K562 (cell line): ENCODE measurements at regions not wholly inside any gene's neighbourhood (a gene's known extent, or its start where the extent isn't known, plus 50 kb on each side); places are given as distances from the start of the nearest gene placed in this dataset.

Experiments used
- ATAC-seq: fragments of 200-7000 bp; cut with Tn5 transposase; 3 replicates; pipeline ENCODE4 v1.9.1; 2020; ENCODE audit warnings: moderate library complexity
- BruUV-seq: library from RNA; stranded (reverse); fragments of 400-500 nt; replicated peaks from 2 replicates; lab custom pipeline; 2021; lab: Mats Ljungman, UMichigan
- CTCF ChIA-PET: fragments of 300-600 bp; formaldehyde crosslinking; extraction: SDS; loops from one replicate; lab custom pipeline; 2021; ENCODE audit warnings: low intra/inter-chr PET ratio; lab: Yijun Ruan, JAX
- POLR2A ChIA-PET: fragments of 300-600, 350-650 bp; sonication (Branson Sonifier 250); formaldehyde crosslinking; extraction: SDS; loops from one replicate; lab custom pipeline; 2021; ENCODE audit warnings: antibody characterized with exemption, inconsistent platforms; lab: Yijun Ruan, JAX
- DNase-seq, 4 experiments: peaks; one replicate each; pipeline versions ENCODE4 v3.0.0 to v3.0.0-alpha.2; 2011 to 2018; ENCODE audit warnings: low spot score in 3 of 4, mixed read lengths in 3 of 4; ENCODE audit errors: extremely low read depth in 1 of 4
- FAIRE-seq: peaks from 2 replicates; lab custom pipeline; 2011; peaks lifted over from hg19 to GRCh38; lab: Jason Lieb, UNC
- H2AFZ ChIP-seq: 2 replicates; pipeline ENCODE4 v1.6.0; 2011; ENCODE audit warnings: low read depth, low read length, control low read depth, inconsistent platforms
- H3K27ac ChIP-seq: fragments of 200-600 bp; 3 replicates; pipeline ENCODE4 v1.8.0; 2011; ENCODE audit warnings: low read depth, mild to moderate bottlenecking, control low read depth, inconsistent platforms, low read length, moderate library complexity, mixed read lengths; ENCODE audit errors: extremely low read depth
- H3K27me3 ChIP-seq, 2 experiments: fragments of 300-600 bp in 1 of 2; 2 replicates in 1 of 2; 3 replicates in 1 of 2; pipeline versions ENCODE4 v1.6.0 to v1.8.0; 2011; ENCODE audit warnings: inconsistent platforms in 2 of 2, low read length in 2 of 2, mild to moderate bottlenecking in 1 of 2, mixed read lengths in 1 of 2, moderate library complexity in 1 of 2; ENCODE audit not compliant: control insufficient read depth in 2 of 2, insufficient read depth in 2 of 2
- H3K36me3 ChIP-seq: fragments of 300-600 bp; 3 replicates; pipeline ENCODE4 v1.8.0; 2011; ENCODE audit warnings: mild to moderate bottlenecking, low read length, inconsistent platforms; ENCODE audit not compliant: control insufficient read depth, insufficient read depth
- H3K4me1 ChIP-seq, 2 experiments: fragments of 200-600 bp in 1 of 2; replicated peaks in 1 of 2; 2 replicates in 1 of 2; 3 replicates in 1 of 2; pipeline versions ENCODE4 v1.5.1 to v1.8.0; 2011; ENCODE audit warnings: inconsistent platforms in 2 of 2, low read length in 2 of 2, mild to moderate bottlenecking in 1 of 2, mixed read lengths in 1 of 2, moderate library complexity in 1 of 2; ENCODE audit not compliant: control insufficient read depth in 2 of 2, insufficient read depth in 2 of 2
- H3K4me2 ChIP-seq: 2 replicates; pipeline ENCODE4 v1.6.1; 2011; ENCODE audit warnings: low read length, control low read depth, inconsistent platforms, mixed read lengths; ENCODE audit not compliant: insufficient read depth
- H3K4me3 ChIP-seq: fragments of 200-600 bp; sonication (generic), shearing (Covaris generic); 2 replicates; pipeline ENCODE4 v1.5.1; 2016; ENCODE audit warnings: control low read depth, inconsistent platforms
- H3K79me2 ChIP-seq: fragments of 200-600 bp; 3 replicates; pipeline ENCODE4 v1.8.0; 2011; ENCODE audit warnings: low read length, inconsistent platforms; ENCODE audit not compliant: control insufficient read depth, insufficient read depth
- H3K9ac ChIP-seq, 2 experiments: 2 replicates each; pipeline versions ENCODE4 v1.6.0 to v1.6.1; 2011; ENCODE audit warnings: low read depth in 2 of 2, low read length in 2 of 2, control low read depth in 1 of 2, inconsistent platforms in 1 of 2, mild to moderate bottlenecking in 1 of 2, mixed read lengths in 1 of 2; ENCODE audit not compliant: insufficient read depth in 1 of 2
- H3K9me1 ChIP-seq: one replicate; pipeline ENCODE4 v1.6.0; 2011; ENCODE audit warnings: inconsistent platforms, mild to moderate bottlenecking, low read length, moderate library complexity; ENCODE audit not compliant: control insufficient read depth, insufficient read depth
- H3K9me3 ChIP-seq: replicated peaks from 2 replicates; pipeline ENCODE4 v1.5.1; 2011; ENCODE audit warnings: low read depth, low read length, inconsistent platforms; ENCODE audit not compliant: control insufficient read depth, insufficient read depth
- H4K20me1 ChIP-seq: replicated peaks from 2 replicates; pipeline ENCODE4 v1.6.1; 2011; ENCODE audit warnings: low read length, inconsistent platforms, mixed read lengths; ENCODE audit not compliant: control insufficient read depth, insufficient read depth
- ARID3B ChIP-seq: fragments of 250-450 bp; sonication (Bioruptor Pico); IDR thresholded peaks from 2 replicates; pipeline ENCODE4 v1.4.0; 2020; ENCODE audit warnings: borderline replicate concordance
- EP400 ChIP-seq: fragments of 450-650 bp; IDR thresholded peaks from 2 replicates; pipeline ENCODE4 v1.6.1; 2017; ENCODE audit warnings: antibody characterized with exemption, mild to moderate bottlenecking, moderate library complexity
- NFIX ChIP-seq: fragments of 250-450 bp; sonication (Bioruptor Pico); IDR thresholded peaks from 2 replicates; pipeline ENCODE4 v1.4.0; 2020; ENCODE audit warnings: low read depth, mild to moderate bottlenecking, moderate library complexity
- NR4A1 ChIP-seq, 2 experiments: fragments of 250-450 bp in 1 of 2; fragments of 450-650 bp in 1 of 2; sonication (Bioruptor Pico) in 1 of 2; IDR thresholded peaks; 2 replicates each; pipeline versions ENCODE4 v1.4.0 to v1.6.1; 2016 to 2020; ENCODE audit warnings: mild to moderate bottlenecking in 2 of 2, missing compliant biosample characterization in 1 of 2, missing genetic modification characterization in 1 of 2, moderate library complexity in 1 of 2
- POLR2B ChIP-seq: fragments of 450-650 bp; IDR thresholded peaks from 2 replicates; pipeline ENCODE4 v1.6.1; 2018; ENCODE audit warnings: low read depth; ENCODE audit not compliant: partially characterized antibody
- SLC30A9 ChIP-seq: fragments of 250-450 bp; sonication (Bioruptor Pico); IDR thresholded peaks from 2 replicates; pipeline ENCODE4 v1.8.0; 2022; ENCODE audit warnings: mild to moderate bottlenecking, moderate library complexity
- XRCC5 ChIP-seq: fragments of 200-400 bp; formaldehyde crosslinking; IDR thresholded peaks from 2 replicates; pipeline ENCODE4 v1.6.1; 2017; ENCODE audit warnings: low read depth, mild to moderate bottlenecking, low read length
- ZNF124 ChIP-seq: sonication (generic); formaldehyde crosslinking; IDR thresholded peaks from 2 replicates; pipeline ENCODE4 v1.8.1; 2022; ENCODE audit warnings: missing genetic modification reagents
- ZNF436 ChIP-seq: fragments of 250-450, 450-650 bp; sonication (Bioruptor Pico); formaldehyde crosslinking; IDR thresholded peaks from 2 replicates; pipeline ENCODE4 v1.7.0; 2020; ENCODE audit warnings: mild to moderate bottlenecking
- WGBS: fragments of 100-300 bp; shearing (Covaris generic); methylation state at CpG from one replicate; pipeline ENCODE4 v1.1.6; 2016; ENCODE audit warnings: low coverage, mixed read lengths; ENCODE audit not compliant: insufficient coverage; ENCODE audit errors: missing lambda C conversion rate; 5-methylcytosine and 5-hydroxymethylcytosine counted together
- in situ Hi-C: fragments of 300-500 bp; cut with MboI; formaldehyde crosslinking; loops from 4 replicates; pipeline ENCODE4 v1.15.0; 2018; ENCODE audit warnings: inconsistent platforms, mixed read lengths
- intact Hi-C: fragments of 100-400 bp; cut with micrococcal nuclease; formaldehyde crosslinking; loops from 2 replicates; pipeline ENCODE4 v1.14.2; 2022

DNA sequence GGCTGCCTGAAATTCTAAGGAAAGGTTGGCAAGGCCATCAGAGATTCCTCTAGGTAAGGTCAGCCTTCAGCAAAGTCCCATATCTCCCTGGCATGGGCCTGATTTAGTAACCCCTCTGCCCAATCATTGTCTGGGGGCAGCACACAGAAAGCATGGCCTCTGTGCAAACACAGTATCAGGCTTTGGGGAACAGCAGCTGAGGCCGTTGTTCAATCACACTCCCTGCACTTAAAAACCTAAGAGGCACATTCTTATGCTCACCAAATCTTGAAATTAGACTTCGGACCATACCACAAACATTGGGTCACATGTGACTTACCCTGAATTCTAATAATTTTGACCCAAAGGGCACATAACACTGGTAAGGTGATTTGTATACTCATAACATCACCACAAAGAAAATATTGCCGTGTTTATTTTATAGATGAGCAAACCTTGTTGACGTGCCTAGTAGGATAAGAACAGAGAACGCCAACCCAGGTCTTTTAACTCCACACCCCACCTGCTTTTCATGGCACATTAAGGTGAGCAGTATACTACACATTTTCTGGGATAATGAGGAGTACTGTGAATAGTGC, 212.7 kb downstream of the HNMT start:
- DNase-seq (no peak), FAIRE-seq (no peak), ATAC-seq (no peak)
- Histone ChIP-seq H4K20me1 (no peaks in the 10 kb centered on the region), H3K4me1 (no peaks in the 10 kb centered on the region), H3K27me3 (no peaks in the 10 kb centered on the region), H3K4me3 (no peak overlapping the region), H3K9me3 (no peaks in the 10 kb centered on the region), H3K9ac (no peak overlapping the region), H2AFZ (no peak overlapping the region), H3K27ac (no peak overlapping the region), H3K36me3 (no peaks in the 10 kb centered on the region), H3K79me2 (no peaks in the 10 kb centered on the region), H3K9me1 (no peaks in the 10 kb centered on the region), H3K4me2 (no peak overlapping the region)
- ChIA-PET CTCF (no interaction called here), POLR2A (no interaction called here)
- WGBS: 0% methylated on average over 5 of the region's 5 CpGs
- in situ Hi-C loops (no loop called here), intact Hi-C loops (no loop called here)
- no TSS peak for BruUV-seq
- no peak for TF ChIP-seq NFIX (CRISPR knock-in tag)
- no peak for TF ChIP-seq ZNF124 (CRISPR knock-in tag)
- TF ChIP-seq ZNF436 (CRISPR knock-in tag): no peak
- TF ChIP-seq SLC30A9 (CRISPR knock-in tag): no peak
- no peak for TF ChIP-seq ARID3B (CRISPR knock-in tag)
- TF ChIP-seq NR4A1 (CRISPR knock-in tag; IDR thresholded peaks at IDR 0.05): no peak
- no peak for TF ChIP-seq NR4A1 (tag; IDR thresholded peaks at IDR 0.05)
- no peak for TF ChIP-seq POLR2B
- no peak for TF ChIP-seq EP400
- no peak for TF ChIP-seq XRCC5
